Upper lobe of left lung (tissue), 6 donors: ENCODE measurements at regions not wholly inside any gene's neighbourhood (a gene's known extent, or its start where the extent isn't known, plus 50 kb on each side); places are given as distances from the start of the nearest gene placed in this dataset.
"Not testable (repeated sequence)": the region's sequence is repeated elsewhere in the genome, so short reads cannot be mapped to it uniquely, and the experiment has no call there.

Experiments used
- ATAC-seq, 2 donors: fragments of 200-7000 bp; cut with Tn5 transposase; one replicate each; pipeline ENCODE4 v1.9.1; 2022; ENCODE audit warnings: mild to moderate bottlenecking in 2 of 2, moderate library complexity in 2 of 2; ENCODE audit not compliant: low FRiP score in 2 of 2
- DNase-seq, 2 donors: peaks; one replicate each; pipeline ENCODE4 v3.0.0-alpha.2; 2019 to 2020
- H3K27ac ChIP-seq, 4 donors: fragments of 200-600 bp; sonication (generic); one replicate each; pipeline ENCODE4 v1.5.1; 2016 to 2019
- H3K27me3 ChIP-seq, 4 donors: fragments of 200-600 bp; sonication (generic); one replicate each; pipeline ENCODE4 v1.5.1; 2017 to 2019
- H3K36me3 ChIP-seq, 4 donors: fragments of 200-600 bp; sonication (generic); one replicate each; pipeline ENCODE4 v1.5.1; 2016 to 2019
- H3K4me1 ChIP-seq, 4 donors: fragments of 200-600 bp; sonication (generic); one replicate each; pipeline ENCODE4 v1.5.1; 2018 to 2019
- H3K4me3 ChIP-seq, 4 donors: fragments of 200-600 bp; sonication (generic); one replicate each; pipeline ENCODE4 v1.5.1; 2017 to 2019; ENCODE audit warnings: mild to moderate bottlenecking in 2 of 4, moderate library complexity in 1 of 4
- H3K9me3 ChIP-seq, 4 donors: fragments of 200-600 bp; sonication (generic); one replicate each; pipeline ENCODE4 v1.5.1; 2018 to 2019
- EP300 ChIP-seq, 4 donors: sonication (generic); formaldehyde crosslinking; IDR thresholded peaks; one replicate each; pipeline ENCODE4 v1.5.1; 2017; ENCODE audit warnings: antibody characterized with exemption in 4 of 4, control low read depth in 2 of 4
- POLR2A ChIP-seq, 4 donors: fragments of 450-650 bp; IDR thresholded peaks; one replicate each; pipeline ENCODE4 v1.5.1; 2016 to 2017; ENCODE audit warnings: antibody characterized with exemption in 4 of 4, mild to moderate bottlenecking in 2 of 4
- POLR2AphosphoS5 ChIP-seq, 2 donors: sonication (generic); formaldehyde crosslinking; IDR thresholded peaks; one replicate each; pipeline ENCODE4 v1.5.1; 2017; ENCODE audit warnings: antibody characterized with exemption in 2 of 2
- WGBS, 2 donors: methylation state at CpG; one replicate each; pipeline ENCODE4 v1.1.5; 2017 to 2018; 5-methylcytosine and 5-hydroxymethylcytosine counted together
- TF ChIP-seq, protein P1 (sequence below), 6 experiments: fragments of 450-650 bp in 4 of 6; fragments of 200-600 bp in 2 of 6; sonication (generic) in 2 of 6; IDR thresholded peaks; one replicate each; pipeline ENCODE4 v1.5.1; 2016 to 2019; ENCODE audit warnings: antibody characterized with exemption in 6 of 6
- donor health status: DM: no; HTN: no; CAD: no; lungs with moderate emphysema.
- donor health status: DM: no; HTN: yes; CAD: no; lungs with severe emphysema.

DNA sequence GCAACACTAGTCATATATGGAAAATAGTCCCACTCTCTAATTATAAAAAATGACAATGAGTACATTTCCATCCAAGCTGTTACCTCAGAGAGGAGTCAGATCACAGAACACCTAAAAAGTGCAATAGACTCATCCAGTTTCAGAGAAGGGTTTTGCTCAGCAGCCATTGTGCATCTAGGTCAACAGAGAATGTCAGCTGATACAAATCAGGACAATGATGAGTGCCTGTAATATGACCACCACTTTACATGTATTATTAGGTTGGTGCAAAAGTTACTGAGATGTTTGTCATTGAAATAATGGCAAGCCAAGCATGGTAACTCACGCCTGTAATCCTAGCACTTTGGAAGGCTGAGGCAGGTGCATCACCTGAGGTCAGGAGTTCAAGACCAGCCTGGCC lies 164.1 kb upstream of the TTC29 start:
- Histone ChIP-seq H3K27ac (no peak overlapping the region), H3K27me3 (no peaks in the 10 kb centered on the region), H3K4me3 (no peak overlapping the region), H3K36me3 (no peaks in the 10 kb centered on the region), H3K4me1 (no peaks in the 10 kb centered on the region), H3K9me3 (peaks cover 0 to 2% (median 0%) of the 10 kb centered on the region in 4 donors)
- TF ChIP-seq POLR2AphosphoS5 (IDR thresholded peaks at IDR 0.05) (no peak), EP300 (IDR thresholded peaks at IDR 0.05) (no peak), POLR2A (IDR thresholded peaks at IDR 0.05) (no peak)
- TF ChIP-seq, protein P1, sequence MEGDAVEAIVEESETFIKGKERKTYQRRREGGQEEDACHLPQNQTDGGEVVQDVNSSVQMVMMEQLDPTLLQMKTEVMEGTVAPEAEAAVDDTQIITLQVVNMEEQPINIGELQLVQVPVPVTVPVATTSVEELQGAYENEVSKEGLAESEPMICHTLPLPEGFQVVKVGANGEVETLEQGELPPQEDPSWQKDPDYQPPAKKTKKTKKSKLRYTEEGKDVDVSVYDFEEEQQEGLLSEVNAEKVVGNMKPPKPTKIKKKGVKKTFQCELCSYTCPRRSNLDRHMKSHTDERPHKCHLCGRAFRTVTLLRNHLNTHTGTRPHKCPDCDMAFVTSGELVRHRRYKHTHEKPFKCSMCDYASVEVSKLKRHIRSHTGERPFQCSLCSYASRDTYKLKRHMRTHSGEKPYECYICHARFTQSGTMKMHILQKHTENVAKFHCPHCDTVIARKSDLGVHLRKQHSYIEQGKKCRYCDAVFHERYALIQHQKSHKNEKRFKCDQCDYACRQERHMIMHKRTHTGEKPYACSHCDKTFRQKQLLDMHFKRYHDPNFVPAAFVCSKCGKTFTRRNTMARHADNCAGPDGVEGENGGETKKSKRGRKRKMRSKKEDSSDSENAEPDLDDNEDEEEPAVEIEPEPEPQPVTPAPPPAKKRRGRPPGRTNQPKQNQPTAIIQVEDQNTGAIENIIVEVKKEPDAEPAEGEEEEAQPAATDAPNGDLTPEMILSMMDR (IDR thresholded peaks at IDR 0.05), result no peak
- ATAC-seq (no peak), DNase-seq (no peak)
- 90 to 94% methylated on average over 1 of the region's 1 CpG for WGBS, 2 donors

DNA sequence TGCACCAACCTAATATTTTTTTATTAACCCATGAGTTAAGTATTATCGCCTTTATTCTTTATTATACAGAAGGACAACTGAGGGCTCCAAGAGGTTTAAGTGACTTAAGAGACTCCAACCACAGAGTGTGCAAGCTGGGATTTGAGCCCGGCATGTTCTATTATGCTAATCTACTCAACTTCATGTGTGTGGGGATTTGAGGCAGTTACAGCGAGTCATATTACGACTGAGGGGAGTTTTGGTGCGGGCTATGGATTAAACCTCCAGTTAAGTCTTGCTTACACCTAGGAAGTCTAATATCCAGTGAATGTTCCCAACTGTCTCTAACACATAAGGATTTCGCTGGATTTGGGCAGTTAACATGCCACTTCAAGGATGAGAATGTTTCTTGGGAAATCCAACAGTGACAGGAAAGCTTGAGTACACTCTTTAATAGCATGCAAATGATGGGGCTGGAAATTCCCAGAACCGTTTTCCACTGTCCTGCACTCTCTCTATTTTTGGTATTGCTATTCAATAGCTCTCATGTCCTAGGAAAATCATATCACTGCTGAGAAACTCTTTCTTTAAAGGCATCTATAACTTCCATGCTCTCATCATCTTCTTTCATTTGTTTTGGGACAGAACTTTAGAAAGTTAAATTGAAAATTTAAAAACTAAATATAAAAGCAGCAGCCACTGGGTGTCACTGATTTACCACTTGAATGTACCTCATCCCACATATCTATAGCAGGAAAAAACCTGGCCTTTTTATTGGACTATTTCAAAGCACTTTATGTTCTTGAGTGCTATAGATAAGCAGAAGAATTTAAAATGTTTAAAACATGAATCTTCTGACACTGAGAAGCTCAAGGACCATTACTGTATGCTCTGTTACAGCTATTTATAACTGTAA lies 165.1 kb upstream of the TTC29 start:
- DNase-seq, result no peak
- Histone ChIP-seq H3K4me1 (no peaks in the 10 kb centered on the region), H3K27ac (no peak overlapping the region), H3K4me3 (no peak overlapping the region), H3K36me3 (no peaks in the 10 kb centered on the region), H3K9me3 (peaks cover 0 to 4% (median 0%) of the 10 kb centered on the region in 4 donors), H3K27me3 (no peaks in the 10 kb centered on the region)
- 73 to 78% methylated on average over 7 of the region's 7 CpGs for WGBS, 2 donors
- TF ChIP-seq, protein P1 (IDR thresholded peaks at IDR 0.05), result no peak
- TF ChIP-seq EP300 (IDR thresholded peaks at IDR 0.05) (no peak), POLR2A (IDR thresholded peaks at IDR 0.05) (no peak), POLR2AphosphoS5 (IDR thresholded peaks at IDR 0.05) (no peak)
- no peak for ATAC-seq

DNA sequence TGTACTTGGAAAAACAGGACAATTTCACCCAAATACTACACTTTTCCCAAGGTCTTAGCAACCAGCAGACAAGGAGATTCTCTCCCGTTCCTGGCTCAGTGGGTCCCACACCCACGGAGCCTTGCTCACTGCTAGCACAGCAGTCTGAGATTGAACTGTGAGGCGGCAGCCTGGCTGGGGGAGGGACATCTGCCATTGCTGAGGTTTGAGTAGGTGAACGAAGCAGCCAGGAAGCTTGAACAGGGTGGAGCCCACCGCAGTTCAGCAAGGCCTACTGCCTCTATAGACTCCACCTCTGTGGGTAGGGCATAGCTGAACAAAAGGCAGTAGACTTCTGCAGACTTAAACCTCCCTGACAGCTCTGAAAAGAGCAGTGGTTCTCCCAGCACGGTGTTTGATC lies 166.5 kb upstream of the TTC29 start:
- not testable (repeated sequence) for DNase-seq, H3K4me1 ChIP-seq, H3K36me3 ChIP-seq, ATAC-seq, H3K4me3 ChIP-seq, H3K27me3 ChIP-seq, H3K9me3 ChIP-seq, H3K27ac ChIP-seq
- 84 to 95% methylated on average over 3 to 6 of the region's 6 CpGs for WGBS, 2 donors

GRCh38 chr4:147117431-147117830 lies 171.8 kb upstream of the TTC29 start:
- peak in 1 of 2 donors; percentile 40 for ATAC-seq
- Histone ChIP-seq H3K9me3 (peaks cover 0 to 4% (median 0%) of the 10 kb centered on the region in 4 donors), H3K4me1 (peaks cover 0 to 5% (median 2%) of the 10 kb centered on the region in 4 donors), H3K27me3 (no peaks in the 10 kb centered on the region), H3K27ac (no peak overlapping the region), H3K4me3 (no peak overlapping the region), H3K36me3 (no peaks in the 10 kb centered on the region)
- DNase-seq, result no peak
- 33 to 40% methylated on average over 4 of the region's 4 CpGs for WGBS, 2 donors
- TF ChIP-seq EP300 (IDR thresholded peaks at IDR 0.05) (no peak), POLR2A (IDR thresholded peaks at IDR 0.05) (no peak), POLR2AphosphoS5 (IDR thresholded peaks at IDR 0.05) (no peak)
- TF ChIP-seq, protein P1 (IDR thresholded peaks at IDR 0.05), result no peak

DNA sequence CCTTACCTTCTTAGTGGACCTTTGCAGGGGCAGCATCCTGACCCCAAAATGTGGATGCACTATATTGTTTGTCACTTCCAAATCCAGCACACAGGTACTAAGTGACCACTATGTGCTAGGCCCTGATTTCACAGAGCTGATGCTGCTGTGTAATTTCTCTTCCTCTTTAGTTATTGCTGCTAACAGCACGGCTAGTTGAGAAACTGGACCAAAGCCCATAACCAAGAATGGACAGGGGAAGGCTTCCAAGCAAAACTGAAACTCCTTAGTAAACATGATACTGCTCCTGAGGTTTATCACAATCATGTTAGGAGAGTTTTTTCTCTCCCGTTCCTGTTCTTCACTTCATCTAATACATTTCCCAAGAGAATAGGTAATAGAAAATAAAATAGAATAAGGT lies 172.9 kb upstream of the TTC29 start:
- Histone ChIP-seq H3K27ac (no peak overlapping the region), H3K9me3 (peaks cover 0 to 4% (median 0%) of the 10 kb centered on the region in 4 donors), H3K4me3 (no peak overlapping the region), H3K27me3 (no peaks in the 10 kb centered on the region), H3K4me1 (peaks cover 0 to 5% (median 2%) of the 10 kb centered on the region in 4 donors), H3K36me3 (no peaks in the 10 kb centered on the region)
- TF ChIP-seq POLR2A (IDR thresholded peaks at IDR 0.05), result no peak
- TF ChIP-seq EP300 (IDR thresholded peaks at IDR 0.05), result no peak
- TF ChIP-seq, protein P1 (IDR thresholded peaks at IDR 0.05), result no peak
- no peak for TF ChIP-seq POLR2AphosphoS5 (IDR thresholded peaks at IDR 0.05)
- no peak for DNase-seq
- 23 to 26% methylated on average over 2 of the region's 2 CpGs for WGBS, 2 donors
- ATAC-seq, result peak in 1 of 2 donors; percentile 43
